PC-9 (cell line): ENCODE measurements at regions not wholly inside any gene's neighbourhood (a gene's known extent, or its start where the extent isn't known, plus 50 kb on each side); places are given as distances from the start of the nearest gene placed in this dataset.
"Not testable (repeated sequence)": the region's sequence is repeated elsewhere in the genome, so short reads cannot be mapped to it uniquely, and the experiment has no call there.

Source experiments
- BruUV-seq: library from RNA; stranded (reverse); fragments of 400-500 nt; replicated peaks from 2 replicates; lab custom pipeline; 2021; lab: Mats Ljungman, UMichigan
- CTCF ChIA-PET: fragments of 300-600 bp; sonication (Branson Sonifier 250); formaldehyde crosslinking; loops from one replicate; lab custom pipeline; 2022; ENCODE audit warnings: antibody characterized with exemption; lab: Charles Lee
- POLR2A ChIA-PET: fragments of 300-600 bp; sonication (Branson Sonifier 250); formaldehyde crosslinking; loops from one replicate; lab custom pipeline; 2022; ENCODE audit warnings: antibody characterized with exemption; ENCODE audit not compliant: unreplicated experiment; lab: Charles Lee
- DNase-seq, 2 experiments: peaks; one replicate each; pipeline versions ENCODE4 v3.0.0 to v3.0.0-alpha.2; 2015 to 2022; ENCODE audit warnings: mixed read lengths in 1 of 2
- H2AFZ ChIP-seq: fragments of 200-600 bp; sonication (generic); 2 replicates; pipeline ENCODE4 v1.8.1; 2017; ENCODE audit warnings: antibody characterized with exemption
- H3F3A ChIP-seq: fragments of 200-600 bp; sonication (generic); 2 replicates; pipeline ENCODE4 v1.8.1; 2017; ENCODE audit warnings: antibody characterized with exemption, mild to moderate bottlenecking, low read depth; ENCODE audit not compliant: insufficient read depth
- H3K27ac ChIP-seq: fragments of 200-600 bp; sonication (generic); 2 replicates; pipeline ENCODE4 v1.6.1; 2016; ENCODE audit warnings: mixed run types
- H3K27me3 ChIP-seq: fragments of 200-600 bp; sonication (generic); 2 replicates; pipeline ENCODE4 v1.6.1; 2016; ENCODE audit warnings: low read depth, mixed run types; ENCODE audit not compliant: insufficient read depth
- H3K36me3 ChIP-seq: fragments of 200-600 bp; sonication (generic); 2 replicates; pipeline ENCODE4 v1.6.1; 2016; ENCODE audit warnings: low read depth, mixed run types
- H3K4me1 ChIP-seq: fragments of 200-600 bp; sonication (generic); replicated peaks from 2 replicates; pipeline ENCODE4 v1.6.1; 2016; ENCODE audit warnings: mixed run types; ENCODE audit not compliant: insufficient read depth
- H3K4me2 ChIP-seq: fragments of 200-600 bp; sonication (generic); 2 replicates; pipeline ENCODE4 v1.6.1; 2017; ENCODE audit warnings: mixed run types
- H3K4me3 ChIP-seq: fragments of 200-600 bp; sonication (generic); 2 replicates; pipeline ENCODE4 v1.6.1; 2016; ENCODE audit warnings: mixed run types
- H3K79me2 ChIP-seq: fragments of 200-600 bp; sonication (generic); 2 replicates; pipeline ENCODE4 v1.6.1; 2017; ENCODE audit warnings: low read depth, mixed run types
- H3K9me2 ChIP-seq: fragments of 200-600 bp; sonication (generic); 2 replicates; pipeline ENCODE4 v1.8.1; 2017; ENCODE audit warnings: mild to moderate bottlenecking; ENCODE audit not compliant: insufficient read depth
- H3K9me3 ChIP-seq: fragments of 200-600 bp; sonication (generic); 2 replicates; pipeline ENCODE4 v1.8.1; 2016; ENCODE audit warnings: low read depth; ENCODE audit not compliant: insufficient read depth
- H4K20me1 ChIP-seq: fragments of 200-600 bp; sonication (generic); 2 replicates; pipeline ENCODE4 v1.8.1; 2017; ENCODE audit not compliant: insufficient read depth
- EZH2 ChIP-seq: fragments of 200-600 bp; sonication (generic); IDR thresholded peaks from 2 replicates; pipeline ENCODE4 v1.8.0; 2017; ENCODE audit warnings: antibody characterized with exemption, low read depth
- intact Hi-C: fragments of 100-400 bp; cut with micrococcal nuclease; formaldehyde crosslinking; loops from one replicate; pipeline ENCODE4 v1.10.0; 2022; ENCODE audit not compliant: unreplicated experiment
- TF ChIP-seq, protein P1 (sequence below): fragments of 200-600 bp; sonication (generic); conservative IDR thresholded peaks from 2 replicates; pipeline ENCODE4 v1.6.1; 2017; ENCODE audit warnings: mixed run types, antibody characterized with exemption, mild to moderate bottlenecking, moderate library complexity

DNA sequence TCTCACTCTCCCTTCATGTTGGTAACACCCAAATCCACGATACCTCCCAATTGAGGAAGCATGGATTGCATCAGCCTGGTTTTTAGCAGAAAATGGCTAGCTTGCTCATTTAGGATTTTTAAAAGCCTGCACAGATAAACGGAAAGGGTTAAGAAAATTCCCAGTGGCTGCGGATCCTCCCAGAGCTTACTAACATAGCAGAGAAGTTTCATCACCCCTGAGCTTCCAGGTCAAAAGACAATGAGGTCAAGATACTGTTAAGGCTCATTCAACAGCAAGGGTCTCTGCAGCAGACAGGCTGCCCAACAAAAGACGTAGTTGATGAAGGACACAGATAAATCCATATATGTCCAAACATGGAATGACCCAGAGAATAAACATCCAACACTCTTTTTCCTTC, 220.2 kb downstream of the ASMT start:
- no peak overlapping the region for H3K4me3 ChIP-seq
- POLR2A ChIA-PET = no interaction called here
- H3K9me3 ChIP-seq = no peaks in the 10 kb centered on the region
- no peaks in the 10 kb centered on the region for H3F3A ChIP-seq
- no peak for DNase-seq
- H3K36me3 ChIP-seq = no peaks in the 10 kb centered on the region
- CTCF ChIA-PET = no interaction called here
- H3K4me2 ChIP-seq = no peak overlapping the region
- H2AFZ ChIP-seq = no peak overlapping the region
- H4K20me1 ChIP-seq = no peaks in the 10 kb centered on the region
- no peaks in the 10 kb centered on the region for H3K4me1 ChIP-seq
- TF ChIP-seq, protein P1, sequence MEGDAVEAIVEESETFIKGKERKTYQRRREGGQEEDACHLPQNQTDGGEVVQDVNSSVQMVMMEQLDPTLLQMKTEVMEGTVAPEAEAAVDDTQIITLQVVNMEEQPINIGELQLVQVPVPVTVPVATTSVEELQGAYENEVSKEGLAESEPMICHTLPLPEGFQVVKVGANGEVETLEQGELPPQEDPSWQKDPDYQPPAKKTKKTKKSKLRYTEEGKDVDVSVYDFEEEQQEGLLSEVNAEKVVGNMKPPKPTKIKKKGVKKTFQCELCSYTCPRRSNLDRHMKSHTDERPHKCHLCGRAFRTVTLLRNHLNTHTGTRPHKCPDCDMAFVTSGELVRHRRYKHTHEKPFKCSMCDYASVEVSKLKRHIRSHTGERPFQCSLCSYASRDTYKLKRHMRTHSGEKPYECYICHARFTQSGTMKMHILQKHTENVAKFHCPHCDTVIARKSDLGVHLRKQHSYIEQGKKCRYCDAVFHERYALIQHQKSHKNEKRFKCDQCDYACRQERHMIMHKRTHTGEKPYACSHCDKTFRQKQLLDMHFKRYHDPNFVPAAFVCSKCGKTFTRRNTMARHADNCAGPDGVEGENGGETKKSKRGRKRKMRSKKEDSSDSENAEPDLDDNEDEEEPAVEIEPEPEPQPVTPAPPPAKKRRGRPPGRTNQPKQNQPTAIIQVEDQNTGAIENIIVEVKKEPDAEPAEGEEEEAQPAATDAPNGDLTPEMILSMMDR = no peak
- no peak for TF ChIP-seq EZH2
- no peak overlapping the region for H3K27ac ChIP-seq
- H3K79me2 ChIP-seq = no peaks in the 10 kb centered on the region
- intact Hi-C loops = no loop called here
- no TSS peak for BruUV-seq
- H3K27me3 ChIP-seq = peaks cover 27% of the 10 kb centered on the region
- no peaks in the 10 kb centered on the region for H3K9me2 ChIP-seq

DNA sequence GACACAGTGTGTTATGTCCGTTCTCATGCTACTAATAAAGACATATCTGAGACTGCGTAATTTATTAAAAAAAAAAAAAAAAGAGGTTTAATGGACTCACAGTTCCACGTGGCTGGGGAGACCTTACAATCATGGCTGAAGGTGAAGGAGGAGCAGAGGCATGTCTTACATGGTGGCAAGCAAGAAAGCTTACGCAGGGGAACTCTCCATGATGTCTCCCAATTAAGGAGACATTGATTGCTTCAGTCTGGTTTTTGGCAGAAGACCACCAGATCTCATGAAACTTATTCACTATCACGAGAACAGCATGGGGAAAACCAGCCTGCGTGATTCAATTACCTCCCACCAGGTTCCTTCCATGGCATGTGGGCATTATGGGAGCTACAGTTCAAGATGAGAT, 221.8 kb downstream of the ASMT start:
- Histone ChIP-seq H2AFZ (no peak overlapping the region), H3K9me2 (no peaks in the 10 kb centered on the region), H3F3A (no peaks in the 10 kb centered on the region), H3K36me3 (no peaks in the 10 kb centered on the region), H3K9me3 (no peaks in the 10 kb centered on the region), H4K20me1 (no peaks in the 10 kb centered on the region), H3K27me3 (peaks cover 37% of the 10 kb centered on the region), H3K4me1 (no peaks in the 10 kb centered on the region), H3K4me3 (no peak overlapping the region), H3K27ac (no peak overlapping the region), H3K79me2 (no peaks in the 10 kb centered on the region), H3K4me2 (no peak overlapping the region)
- no TSS peak for BruUV-seq
- POLR2A ChIA-PET = no interaction called here
- CTCF ChIA-PET = no interaction called here
- intact Hi-C loops = no loop called here
- TF ChIP-seq EZH2 = no peak
- TF ChIP-seq, protein P1 = no peak
- no peak for DNase-seq

DNA sequence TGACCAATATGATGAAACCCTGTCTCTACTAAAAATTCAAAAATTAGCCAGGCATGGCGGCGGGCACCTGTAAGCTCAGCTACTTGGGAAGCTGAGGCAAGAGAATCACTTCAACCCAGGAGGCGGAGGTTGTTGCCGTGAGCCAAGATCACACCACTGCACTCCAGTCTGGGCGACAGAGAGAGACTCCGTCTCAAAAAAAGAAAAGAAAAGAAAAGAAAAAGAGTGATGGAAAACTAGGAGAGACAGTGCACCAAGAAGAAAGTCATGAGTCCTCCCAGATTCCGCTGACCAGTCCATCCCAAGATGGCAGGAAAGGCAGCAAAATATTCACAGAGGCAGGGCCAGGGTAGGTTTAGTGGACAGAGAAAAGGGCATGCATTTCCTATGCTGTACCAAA, 226.9 kb downstream of the ASMT start:
- ChIA-PET CTCF (no interaction called here), POLR2A (no interaction called here)
- no peak for TF ChIP-seq EZH2
- TF ChIP-seq, protein P1 = no peak

DNA sequence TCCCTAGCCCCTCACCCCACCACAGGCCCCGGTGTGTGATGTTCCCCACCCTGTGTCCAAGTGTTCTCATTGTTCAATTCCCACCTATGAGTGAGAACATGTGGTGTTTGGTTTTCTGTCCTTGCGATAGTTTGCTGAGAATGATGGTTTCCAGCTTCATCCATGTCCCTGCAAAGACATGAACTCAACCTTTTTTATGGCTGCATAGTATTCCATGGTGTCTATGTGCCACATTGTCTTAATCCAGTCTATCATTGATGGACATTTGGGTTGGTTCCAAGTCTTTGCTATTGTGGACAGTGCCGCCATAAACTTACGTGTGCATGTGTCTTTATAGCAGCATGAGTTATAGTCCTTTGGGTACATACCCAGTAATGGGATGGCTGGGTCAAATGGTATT, 232.1 kb downstream of the ASMT start:
- H3K4me3 ChIP-seq, H3K79me2 ChIP-seq, CTCF ChIA-PET, H3F3A ChIP-seq, H3K9me3 ChIP-seq, H2AFZ ChIP-seq, BruUV-seq, H3K27ac ChIP-seq, H3K9me2 ChIP-seq, H4K20me1 ChIP-seq, DNase-seq, H3K36me3 ChIP-seq, intact Hi-C loops, H3K4me2 ChIP-seq, POLR2A ChIA-PET, H3K4me1 ChIP-seq: not testable (repeated sequence)
- H3K27me3 ChIP-seq = peaks cover 31% of the 10 kb centered on the region

More for the DNA sequence above, 226.9 kb downstream of the ASMT start:
- Histone ChIP-seq H3K9me2 (no peaks in the 10 kb centered on the region), H3F3A (no peaks in the 10 kb centered on the region), H3K27me3 (peaks cover 28% of the 10 kb centered on the region), H3K36me3 (no peaks in the 10 kb centered on the region), H3K27ac (no peak overlapping the region), H4K20me1 (no peaks in the 10 kb centered on the region), H3K4me2 (no peak overlapping the region), H3K4me1 (no peaks in the 10 kb centered on the region), H2AFZ (no peak overlapping the region), H3K79me2 (no peaks in the 10 kb centered on the region), H3K9me3 (no peaks in the 10 kb centered on the region), H3K4me3 (no peak overlapping the region)
- intact Hi-C loops = no loop called here
- no TSS peak for BruUV-seq
- no peak for DNase-seq

DNA sequence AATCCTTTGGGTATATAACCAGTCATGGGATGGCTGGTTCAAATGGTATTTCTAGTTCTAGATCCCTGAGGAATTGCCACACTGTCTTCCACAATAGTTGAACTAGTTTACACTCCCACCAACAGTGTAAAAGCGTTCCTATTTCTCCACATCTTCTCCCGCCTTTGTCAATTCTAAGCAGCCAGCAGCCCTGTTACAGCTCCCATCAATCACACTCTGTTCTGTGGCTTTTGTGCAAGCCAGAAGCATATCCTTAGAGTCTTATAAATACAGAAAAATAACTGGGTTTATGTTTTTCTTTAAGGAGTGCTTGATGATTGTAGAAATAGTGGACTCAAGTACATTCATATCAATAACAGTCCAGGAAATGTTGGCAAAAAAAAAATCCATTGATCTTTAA, 232.9 kb downstream of the ASMT start:
- H3K9me2 ChIP-seq, POLR2A ChIA-PET, H3K9me3 ChIP-seq, H3F3A ChIP-seq, H3K4me1 ChIP-seq, intact Hi-C loops, CTCF ChIA-PET, DNase-seq, H3K36me3 ChIP-seq, H3K4me2 ChIP-seq, BruUV-seq, H2AFZ ChIP-seq, H3K27ac ChIP-seq, H3K4me3 ChIP-seq, H4K20me1 ChIP-seq, H3K79me2 ChIP-seq: not testable (repeated sequence)
- peaks cover 37% of the 10 kb centered on the region for H3K27me3 ChIP-seq
